H9 (cell line): ENCODE measurements at regions not wholly inside any gene's neighbourhood (a gene's known extent, or its start where the extent isn't known, plus 50 kb on each side); places are given as distances from the start of the nearest gene placed in this dataset.

ENCODE experiments used
- DNase-seq: peaks from one replicate; pipeline ENCODE4 v3.0.0-alpha.2; 2017
- H2AFZ ChIP-seq: one replicate; pipeline ENCODE4 v1.6.1; 2013; ENCODE audit warnings: mild to moderate bottlenecking, low read length, control low read depth, moderate library complexity
- H2AK5ac ChIP-seq: 2 replicates; pipeline ENCODE4 v1.6.1; 2013; ENCODE audit warnings: low read length, control low read depth, mixed read lengths; ENCODE audit not compliant: insufficient read length
- H2BK120ac ChIP-seq: one replicate; pipeline ENCODE4 v1.6.1; 2013; ENCODE audit warnings: low read depth, mild to moderate bottlenecking, low read length, control low read depth, inconsistent platforms; ENCODE audit not compliant: poor library complexity, severe bottlenecking
- H2BK12ac ChIP-seq: 2 replicates; pipeline ENCODE4 v1.6.1; 2013; ENCODE audit warnings: low read length, control low read depth, mixed read lengths, low read depth; ENCODE audit not compliant: insufficient read length
- H2BK15ac ChIP-seq: 2 replicates; pipeline ENCODE4 v1.6.1; 2013; ENCODE audit warnings: low read depth, low read length, control low read depth
- H2BK20ac ChIP-seq: one replicate; pipeline ENCODE4 v1.6.1; 2013; ENCODE audit warnings: low read depth, mild to moderate bottlenecking, low read length, control low read depth, inconsistent platforms; ENCODE audit not compliant: poor library complexity, severe bottlenecking
- H2BK5ac ChIP-seq: 2 replicates; pipeline ENCODE4 v1.6.1; 2013; ENCODE audit warnings: low read length, control low read depth, mixed read lengths; ENCODE audit not compliant: insufficient read length
- H3K14ac ChIP-seq: 2 replicates; pipeline ENCODE4 v1.6.1; 2013; ENCODE audit warnings: low read length, control low read depth; ENCODE audit not compliant: insufficient read depth
- H3K18ac ChIP-seq: 2 replicates; pipeline ENCODE4 v1.6.1; 2013; ENCODE audit warnings: low read depth, mild to moderate bottlenecking, mixed read lengths, low read length, control low read depth; ENCODE audit not compliant: insufficient read length
- H3K23ac ChIP-seq: 2 replicates; pipeline ENCODE4 v1.6.1; 2013; ENCODE audit warnings: low read length, control low read depth, mixed read lengths, low read depth; ENCODE audit not compliant: insufficient read length
- H3K23me2 ChIP-seq: 2 replicates; pipeline ENCODE4 v1.6.1; 2013; ENCODE audit warnings: low read depth, mild to moderate bottlenecking, mixed read lengths, low read length, control low read depth; ENCODE audit not compliant: insufficient read length, poor library complexity, severe bottlenecking
- H3K27ac ChIP-seq: 2 replicates; pipeline ENCODE4 v1.5.1; 2013; ENCODE audit warnings: low read length, control low read depth, mixed read lengths, low read depth; ENCODE audit not compliant: insufficient read length
- H3K27me3 ChIP-seq: 2 replicates; pipeline ENCODE4 v1.6.1; 2013; ENCODE audit warnings: low read length, control low read depth, inconsistent platforms; ENCODE audit not compliant: insufficient read depth
- H3K4ac ChIP-seq: 2 replicates; pipeline ENCODE4 v1.6.1; 2013; ENCODE audit warnings: low read depth, mild to moderate bottlenecking, control low read depth, inconsistent platforms, low read length, moderate library complexity
- H3K4me1 ChIP-seq: 2 replicates; pipeline ENCODE4 v1.6.1; 2013; ENCODE audit warnings: low read length, control low read depth, inconsistent platforms; ENCODE audit not compliant: insufficient read depth
- H3K4me2 ChIP-seq: 2 replicates; pipeline ENCODE4 v1.6.1; 2013; ENCODE audit warnings: low read length, control low read depth, mixed read lengths; ENCODE audit not compliant: insufficient read length, insufficient read depth
- H3K56ac ChIP-seq: 2 replicates; pipeline ENCODE4 v1.6.1; 2013; ENCODE audit warnings: low read depth, mild to moderate bottlenecking, mixed read lengths, low read length, control low read depth; ENCODE audit not compliant: insufficient read length
- H3K79me1 ChIP-seq: 2 replicates; pipeline ENCODE4 v1.6.1; 2013; ENCODE audit warnings: low read depth, mild to moderate bottlenecking, moderate library complexity, low read length, control low read depth, inconsistent platforms; ENCODE audit not compliant: insufficient read depth, poor library complexity, severe bottlenecking
- H3K79me2 ChIP-seq: 2 replicates; pipeline ENCODE4 v1.6.1; 2013; ENCODE audit warnings: low read length, control low read depth, inconsistent platforms; ENCODE audit not compliant: insufficient read depth
- H3K9ac ChIP-seq: 2 replicates; pipeline ENCODE4 v1.6.1; 2013; ENCODE audit warnings: low read length, control low read depth, mixed read lengths; ENCODE audit not compliant: insufficient read length; ENCODE audit errors: extremely low read depth
- H3K9me3 ChIP-seq: one replicate; pipeline ENCODE4 v1.6.1; 2013; ENCODE audit warnings: low read depth, low read length, inconsistent platforms; ENCODE audit not compliant: control insufficient read depth
- H3T11ph ChIP-seq: one replicate; pipeline ENCODE4 v1.6.1; 2013; ENCODE audit warnings: mild to moderate bottlenecking, low read length, control low read depth, inconsistent platforms
- H4K20me1 ChIP-seq: one replicate; pipeline ENCODE4 v1.6.1; 2013; ENCODE audit not compliant: control insufficient read depth, insufficient read length, insufficient read depth
- H4K5ac ChIP-seq: 2 replicates; pipeline ENCODE4 v1.6.1; 2013; ENCODE audit warnings: low read depth, mild to moderate bottlenecking, mixed read lengths, low read length, control low read depth; ENCODE audit not compliant: insufficient read length
- H4K8ac ChIP-seq: replicated peaks from 2 replicates; pipeline ENCODE4 v1.6.1; 2013; ENCODE audit warnings: low read length, control low read depth, mixed read lengths, low read depth; ENCODE audit not compliant: insufficient read length
- H4K91ac ChIP-seq: 2 replicates; pipeline ENCODE4 v1.6.1; 2013; ENCODE audit warnings: low read depth, mild to moderate bottlenecking, moderate library complexity, mixed read lengths, low read length, control low read depth; ENCODE audit not compliant: insufficient read length
- H3K27ac Mint-ChIP-seq, 3 experiments: 2 replicates in 2 of 3; 3 replicates in 1 of 3; pipeline ENCODE4 v1.8.0; 2020 to 2021; ENCODE audit warnings: mixed read lengths in 3 of 3, mild to moderate bottlenecking in 1 of 3, moderate library complexity in 1 of 3
- H3K27me3 Mint-ChIP-seq: 2 replicates; pipeline ENCODE4 v1.8.0; 2021; ENCODE audit warnings: low read depth, mild to moderate bottlenecking, moderate library complexity, mixed read lengths
- H3K36me3 Mint-ChIP-seq, 3 experiments: 2 replicates in 2 of 3; 3 replicates in 1 of 3; pipeline ENCODE4 v1.8.0; 2020 to 2021; ENCODE audit warnings: low read depth in 3 of 3, mixed read lengths in 3 of 3; ENCODE audit not compliant: insufficient read depth in 1 of 3
- H3K4me1 Mint-ChIP-seq, 2 experiments: 2 replicates each; pipeline ENCODE4 v1.8.0; 2020; ENCODE audit warnings: mixed read lengths in 2 of 2
- H3K4me3 Mint-ChIP-seq, 2 experiments: 2 replicates in 1 of 2; 3 replicates in 1 of 2; pipeline ENCODE4 v1.8.0; 2020 to 2021; ENCODE audit warnings: mild to moderate bottlenecking in 2 of 2, mixed read lengths in 2 of 2, moderate library complexity in 1 of 2
- H3K9me3 Mint-ChIP-seq, 2 experiments: 2 replicates in 1 of 2; 3 replicates in 1 of 2; pipeline ENCODE4 v1.8.0; 2020; ENCODE audit warnings: mild to moderate bottlenecking in 2 of 2, mixed read lengths in 2 of 2, moderate library complexity in 1 of 2
- TF ChIP-seq, protein P1 (sequence below): fragments of 200-600 bp; sonication (generic); conservative IDR thresholded peaks from 3 replicates; pipeline ENCODE4 v1.8.0; 2021; ENCODE audit warnings: antibody characterized with exemption, mild to moderate bottlenecking

DNA sequence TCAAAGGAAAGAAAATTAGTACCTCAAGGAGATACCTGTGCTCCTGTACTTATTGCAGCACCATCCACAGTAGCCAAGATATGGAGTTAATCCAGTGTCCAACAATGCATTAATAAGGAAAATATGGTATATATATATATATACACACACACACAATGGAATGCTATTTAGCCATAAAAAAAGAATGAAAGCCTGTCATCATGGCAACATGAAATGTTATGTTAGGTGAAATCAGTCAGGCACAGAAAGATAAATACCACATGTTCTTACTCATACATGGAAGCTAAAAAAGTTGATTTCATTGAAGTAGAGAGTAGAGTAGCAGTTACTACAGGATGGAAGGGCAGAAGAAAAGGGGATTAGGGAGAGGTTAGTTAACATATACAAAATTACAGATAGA lies 601.5 kb downstream of the ANXA1 start:
- no peak overlapping the region for H3K23ac ChIP-seq
- Mint-ChIP-seq H3K9me3 (no peaks in the 10 kb centered on the region), H3K27me3 (no peaks in the 10 kb centered on the region), H3K36me3 (no peaks in the 10 kb centered on the region), H3K4me1 (no peaks in the 10 kb centered on the region), H3K27ac (no peak overlapping the region), H3K4me3 (no peak overlapping the region)
- H3K9me3 ChIP-seq, result no peaks in the 10 kb centered on the region
- no peaks in the 10 kb centered on the region for H3K23me2 ChIP-seq
- no peak overlapping the region for H3K4me2 ChIP-seq
- no peak overlapping the region for H2BK5ac ChIP-seq
- no peak overlapping the region for H3K18ac ChIP-seq
- no peak overlapping the region for H4K91ac ChIP-seq
- no peak overlapping the region for H2AK5ac ChIP-seq
- H3K79me1 ChIP-seq, result no peaks in the 10 kb centered on the region
- no peak overlapping the region for H2BK12ac ChIP-seq
- no peak overlapping the region for H2BK15ac ChIP-seq
- no peak overlapping the region for H3K14ac ChIP-seq
- no peak overlapping the region for H2AFZ ChIP-seq
- H3K9ac ChIP-seq, result no peak overlapping the region
- DNase-seq, result no peak
- no peaks in the 10 kb centered on the region for H4K20me1 ChIP-seq
- TF ChIP-seq, protein P1, sequence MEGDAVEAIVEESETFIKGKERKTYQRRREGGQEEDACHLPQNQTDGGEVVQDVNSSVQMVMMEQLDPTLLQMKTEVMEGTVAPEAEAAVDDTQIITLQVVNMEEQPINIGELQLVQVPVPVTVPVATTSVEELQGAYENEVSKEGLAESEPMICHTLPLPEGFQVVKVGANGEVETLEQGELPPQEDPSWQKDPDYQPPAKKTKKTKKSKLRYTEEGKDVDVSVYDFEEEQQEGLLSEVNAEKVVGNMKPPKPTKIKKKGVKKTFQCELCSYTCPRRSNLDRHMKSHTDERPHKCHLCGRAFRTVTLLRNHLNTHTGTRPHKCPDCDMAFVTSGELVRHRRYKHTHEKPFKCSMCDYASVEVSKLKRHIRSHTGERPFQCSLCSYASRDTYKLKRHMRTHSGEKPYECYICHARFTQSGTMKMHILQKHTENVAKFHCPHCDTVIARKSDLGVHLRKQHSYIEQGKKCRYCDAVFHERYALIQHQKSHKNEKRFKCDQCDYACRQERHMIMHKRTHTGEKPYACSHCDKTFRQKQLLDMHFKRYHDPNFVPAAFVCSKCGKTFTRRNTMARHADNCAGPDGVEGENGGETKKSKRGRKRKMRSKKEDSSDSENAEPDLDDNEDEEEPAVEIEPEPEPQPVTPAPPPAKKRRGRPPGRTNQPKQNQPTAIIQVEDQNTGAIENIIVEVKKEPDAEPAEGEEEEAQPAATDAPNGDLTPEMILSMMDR, result no peak
- no peak overlapping the region for H3K27ac ChIP-seq
- no peak overlapping the region for H2BK120ac ChIP-seq
- H3K4ac ChIP-seq, result no peak overlapping the region
- H3K4me1 ChIP-seq, result no peaks in the 10 kb centered on the region
- no peak overlapping the region for H4K8ac ChIP-seq
- no peaks in the 10 kb centered on the region for H3K79me2 ChIP-seq
- H3K27me3 ChIP-seq, result no peaks in the 10 kb centered on the region
- H3K56ac ChIP-seq, result no peak overlapping the region
- H2BK20ac ChIP-seq, result no peak overlapping the region
- H4K5ac ChIP-seq, result no peak overlapping the region
- no peak overlapping the region for H3T11ph ChIP-seq
